CD4-positive, alpha-beta T cell treated with Interferon alpha-2 for 1 hour (primary cell): ENCODE measurements at regions not wholly inside any gene's neighbourhood (a gene's known extent, or its start where the extent isn't known, plus 50 kb on each side); places are given as distances from the start of the nearest gene placed in this dataset.

ENCODE experiments used
- DNase-seq, 2 donors: peaks; one replicate each; pipeline ENCODE4 v3.0.0-alpha.2; 2020 to 2022

DNA sequence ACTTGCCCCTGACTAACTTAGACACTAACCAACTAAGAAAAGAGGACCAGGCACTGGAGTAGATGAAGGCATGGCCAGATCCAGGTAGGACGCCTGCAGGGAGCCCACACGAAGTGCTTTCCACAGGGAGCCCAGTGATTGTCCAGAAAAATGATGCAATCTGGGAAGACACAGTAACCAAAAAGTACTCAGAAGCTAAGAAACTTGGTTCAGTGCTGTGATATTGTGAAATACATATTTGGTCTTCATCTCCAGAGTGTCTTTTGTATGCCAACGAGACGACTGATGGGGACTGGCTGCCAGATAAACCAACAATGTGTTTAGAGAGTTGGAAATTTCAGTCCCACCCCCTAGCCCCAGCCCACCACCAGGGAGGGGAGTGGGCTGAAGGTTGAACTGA, 135.0 kb downstream of the SP3 start:
- DNase-seq: no peak

DNA sequence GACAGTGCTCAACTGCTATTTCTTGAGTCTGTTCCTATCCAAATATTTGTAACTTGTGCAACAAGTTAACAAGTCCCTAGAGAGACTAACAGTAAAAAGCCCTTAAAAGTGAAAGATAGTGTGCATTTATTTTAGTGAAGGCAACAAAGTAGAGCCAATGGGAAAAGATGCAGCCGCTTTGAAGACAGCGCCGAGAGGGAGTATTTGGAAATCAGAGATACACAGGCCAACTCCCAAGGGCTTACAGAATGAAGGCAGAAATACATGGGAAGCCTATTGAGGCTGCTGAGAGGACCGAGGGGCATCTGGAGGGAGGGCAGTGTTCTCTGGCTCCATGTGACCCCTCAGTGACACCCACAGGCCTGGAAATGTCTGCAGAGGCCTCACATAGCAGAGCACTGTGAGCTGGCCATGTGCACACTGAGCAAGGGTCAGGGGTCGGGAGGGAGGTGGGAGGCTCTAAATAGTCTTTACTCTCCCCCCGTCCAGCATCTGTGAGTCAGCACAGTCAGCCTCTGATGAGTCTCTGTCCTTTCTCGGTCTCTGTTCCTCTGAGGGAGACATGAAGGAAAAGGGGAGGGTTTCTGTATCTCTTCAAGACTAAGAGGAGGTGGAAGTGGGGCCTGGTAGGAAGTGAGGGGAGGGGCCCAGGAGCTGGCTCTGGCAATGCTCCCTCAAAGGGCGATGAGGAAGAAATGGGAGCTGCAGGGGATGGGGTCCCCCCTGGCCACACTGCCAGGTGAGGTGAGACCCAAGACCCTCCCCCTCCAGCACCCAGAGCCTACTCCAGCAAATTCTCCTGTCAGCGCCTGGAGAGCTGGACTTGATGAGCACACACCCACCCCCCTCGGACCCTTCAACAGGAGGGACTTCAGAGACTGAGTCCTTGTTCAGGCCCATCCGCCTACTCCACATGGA, 133.6 kb downstream of the SP3 start:
- no peak for DNase-seq

DNA sequence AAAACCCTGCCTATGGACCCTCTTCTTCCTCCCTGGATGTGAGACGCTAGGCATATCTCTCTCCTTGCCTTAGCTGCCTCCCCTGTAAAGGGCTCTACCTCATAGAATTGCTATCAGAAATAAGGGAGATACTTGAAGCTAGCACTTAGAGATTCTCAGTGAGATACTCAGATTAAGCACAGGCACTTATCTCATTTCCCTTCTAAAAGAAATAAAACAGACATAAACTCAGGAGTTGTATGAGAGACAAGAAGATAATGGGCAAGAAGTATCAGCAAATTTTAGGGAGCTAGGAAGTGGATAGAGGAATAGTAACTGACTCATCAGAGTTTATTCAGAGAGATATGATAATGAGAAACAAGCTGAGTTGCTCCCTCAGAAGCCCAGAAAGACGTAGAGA, 131.0 kb downstream of the SP3 start:
- no peak for DNase-seq

DNA sequence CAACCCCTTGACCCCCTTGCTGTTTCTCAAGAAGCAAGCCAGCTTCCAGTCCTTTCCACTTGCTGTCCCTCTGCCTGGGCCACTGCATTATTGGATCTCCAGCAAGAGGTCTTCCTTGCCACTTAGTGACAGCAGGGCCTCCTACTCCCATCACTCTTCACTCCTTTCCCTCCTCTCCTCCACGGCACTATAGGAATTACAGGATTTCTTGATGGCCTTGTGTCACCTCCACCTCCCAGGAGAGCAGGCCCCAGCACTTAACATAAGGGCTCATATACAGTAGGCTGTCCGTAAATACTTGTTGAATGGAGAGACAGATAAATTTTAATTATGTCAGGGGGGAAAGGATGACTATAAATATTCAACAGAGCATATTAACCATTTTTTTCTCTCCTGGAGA, 129.4 kb downstream of the SP3 start:
- DNase-seq: no peak

DNA sequence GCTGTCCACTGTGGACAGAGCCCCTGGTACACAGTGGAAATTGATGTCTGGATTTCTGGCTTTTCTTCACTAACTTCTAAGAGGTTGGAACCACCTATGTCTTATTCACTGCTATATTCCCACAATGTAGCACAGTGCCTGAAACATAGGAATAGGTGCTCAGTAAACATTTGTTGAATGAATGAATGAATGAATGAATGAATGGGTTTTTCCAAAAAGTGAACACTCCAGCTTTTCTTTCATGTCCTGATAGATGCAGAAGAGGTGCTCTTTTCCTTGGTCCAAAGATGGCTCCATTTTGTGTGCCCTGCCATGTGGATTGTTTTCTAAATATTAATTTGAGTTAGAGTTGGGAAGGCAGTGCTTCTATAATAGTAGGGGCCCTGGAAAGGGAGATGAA, 124.1 kb downstream of the SP3 start:
- DNase-seq: no peak

DNA sequence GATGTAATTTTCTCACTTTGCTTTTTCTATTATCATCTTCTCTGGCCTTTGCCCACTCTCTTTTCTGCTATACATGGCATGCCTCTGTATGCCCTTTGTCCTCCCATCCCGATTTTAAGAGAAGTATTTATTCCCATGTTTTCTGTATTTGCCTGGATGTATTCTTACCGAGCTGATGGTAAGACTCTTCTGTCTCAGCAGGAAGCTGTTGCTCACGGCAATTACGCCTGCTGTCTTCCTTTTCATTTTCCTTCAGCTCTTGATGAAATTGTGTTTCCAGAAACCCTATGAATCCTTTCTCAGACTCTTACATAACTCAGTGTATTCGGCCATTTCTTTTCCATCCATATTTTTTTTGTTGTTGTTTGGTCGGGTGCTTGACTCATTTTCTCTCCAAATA, 121.6 kb downstream of the SP3 start:
- DNase-seq: no peak

DNA sequence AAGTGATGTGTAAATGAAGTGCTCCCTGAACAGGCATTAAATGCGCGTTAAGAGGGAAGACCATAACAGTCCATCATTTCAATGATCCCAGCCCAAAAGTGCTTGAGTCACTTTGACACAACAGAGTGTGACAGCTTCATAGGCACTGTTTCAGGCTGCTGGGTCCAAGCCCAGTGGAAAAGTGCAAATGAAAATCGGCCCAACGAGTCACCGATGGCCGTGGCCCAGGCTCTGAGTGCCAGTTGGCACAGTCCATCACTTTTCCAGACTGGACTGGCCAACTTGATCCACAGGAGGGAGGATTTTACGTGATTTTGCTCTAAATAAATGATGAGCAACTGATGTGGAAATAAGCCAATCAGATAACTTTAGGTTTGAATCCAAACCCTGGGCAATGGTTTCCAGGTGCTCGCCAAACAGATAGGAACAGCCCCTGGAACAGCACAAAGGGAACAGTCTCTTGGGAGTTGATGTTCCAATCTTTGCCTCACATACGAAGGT, 114.0 kb downstream of the SP3 start:
- no peak for DNase-seq

DNA sequence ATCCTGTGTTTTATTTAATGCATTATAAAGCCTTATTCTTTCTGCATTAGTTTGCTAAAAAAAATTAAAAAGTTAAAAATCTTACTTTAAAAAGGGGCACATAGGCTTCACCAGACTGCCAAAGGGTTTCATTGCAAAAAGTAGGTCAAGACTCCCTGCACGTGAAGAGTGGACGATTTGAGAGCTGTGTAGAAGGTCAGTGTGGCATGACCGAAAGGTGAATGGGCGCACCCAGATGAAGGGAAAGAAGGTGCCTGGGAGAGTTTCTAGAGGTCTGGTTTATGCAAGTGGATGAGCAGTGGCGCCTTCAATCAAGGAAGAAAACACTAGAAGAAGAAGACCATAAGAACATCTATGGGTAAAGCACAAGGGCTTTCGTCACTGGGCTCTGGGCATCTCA, 111.0 kb downstream of the SP3 start:
- no peak for DNase-seq

DNA sequence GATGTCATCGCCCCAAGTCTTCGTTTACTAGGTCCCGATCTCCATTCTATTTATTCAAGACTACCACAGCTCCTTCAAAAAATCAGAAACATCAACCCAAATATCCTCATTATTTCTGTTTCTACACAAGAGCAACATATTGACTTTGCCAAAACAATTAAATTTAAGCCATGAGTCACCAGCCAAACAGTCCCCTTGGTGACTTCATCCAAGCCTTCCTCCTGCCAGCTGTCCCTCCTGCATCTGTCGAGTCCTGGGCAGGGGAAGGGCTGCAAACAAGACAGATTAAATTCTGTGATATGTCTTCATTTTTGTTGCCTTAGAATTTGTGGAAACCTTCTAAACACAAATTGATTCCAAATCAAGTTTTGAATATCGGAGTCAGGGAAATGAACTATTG, 110.3 kb downstream of the SP3 start:
- DNase-seq: no peak

DNA sequence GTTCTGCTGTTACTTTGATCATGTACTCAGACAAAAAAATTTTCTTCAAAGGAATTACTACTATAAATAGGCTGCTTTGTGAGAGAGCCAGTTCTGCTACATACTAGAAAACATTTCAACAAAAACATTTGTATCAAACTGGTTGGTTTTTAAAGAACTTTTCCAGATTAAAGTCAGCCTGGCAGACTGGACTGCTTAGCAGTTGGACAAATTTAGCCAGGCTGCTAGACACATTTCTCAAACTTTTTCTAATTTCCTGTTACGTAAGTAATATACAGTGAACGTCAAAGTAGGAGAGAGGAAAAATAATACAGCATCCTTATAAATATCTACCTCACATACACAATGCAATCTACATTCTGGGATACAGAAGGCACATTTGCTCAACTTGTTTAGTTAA, 109.5 kb downstream of the SP3 start:
- no peak for DNase-seq
